OCI-LY7 (cell line): ENCODE measurements at regions not wholly inside any gene's neighbourhood (a gene's known extent, or its start where the extent isn't known, plus 50 kb on each side); places are given as distances from the start of the nearest gene placed in this dataset.

Source experiments
- BruUV-seq: library from RNA; stranded (reverse); fragments of 400-500 nt; replicated peaks from 2 replicates; lab custom pipeline; 2021; lab: Mats Ljungman, UMichigan
- CTCF ChIA-PET: fragments of 300-600 bp; sonication (Branson Sonifier 250); formaldehyde crosslinking; loops from one replicate; lab custom pipeline; 2022; ENCODE audit warnings: antibody characterized with exemption; ENCODE audit not compliant: unreplicated experiment; lab: Charles Lee
- POLR2A ChIA-PET: fragments of 300-600 bp; sonication (Branson Sonifier 250); formaldehyde crosslinking; loops from one replicate; lab custom pipeline; 2022; ENCODE audit warnings: antibody characterized with exemption; lab: Charles Lee
- DNase-seq: peaks from one replicate; pipeline ENCODE4 v3.0.0-alpha.2; 2015; ENCODE audit warnings: low spot score
- H2AFZ ChIP-seq: fragments of 200-600 bp; sonication (generic), shearing (Covaris generic); 2 replicates; pipeline ENCODE4 v1.6.1; 2014; ENCODE audit warnings: mild to moderate bottlenecking, antibody characterized with exemption, low read length, moderate library complexity
- H3K27ac ChIP-seq: fragments of 200-600 bp; sonication (generic); 2 replicates; pipeline ENCODE4 v1.5.1; 2014; ENCODE audit warnings: mixed run types, low read depth, mild to moderate bottlenecking, moderate library complexity, low read length, inconsistent platforms; ENCODE audit not compliant: poor library complexity, severe bottlenecking
- H3K36me3 ChIP-seq: fragments of 200-600 bp; sonication (generic); 2 replicates; pipeline ENCODE4 v1.6.1; 2014; ENCODE audit warnings: mild to moderate bottlenecking, antibody characterized with exemption, low read length, moderate library complexity, mixed read lengths; ENCODE audit not compliant: insufficient read depth
- H3K4me1 ChIP-seq: fragments of 200-600 bp; sonication (generic); 2 replicates; pipeline ENCODE4 v1.5.1; 2014; ENCODE audit warnings: mild to moderate bottlenecking, low read length; ENCODE audit not compliant: insufficient read depth, poor library complexity, severe bottlenecking
- H3K4me2 ChIP-seq: fragments of 200-600 bp; sonication (generic); 2 replicates; pipeline ENCODE4 v1.6.1; 2014; ENCODE audit warnings: mild to moderate bottlenecking, low read length
- H3K4me3 ChIP-seq: fragments of 200-600 bp; sonication (generic); 2 replicates; pipeline ENCODE4 v1.5.1; 2014; ENCODE audit warnings: mild to moderate bottlenecking, low read depth, low read length; ENCODE audit not compliant: poor library complexity, severe bottlenecking
- H3K79me2 ChIP-seq: fragments of 200-600 bp; sonication (generic); 2 replicates; pipeline ENCODE4 v1.6.1; 2016; ENCODE audit warnings: low read depth, mild to moderate bottlenecking, low read length, moderate library complexity, mixed read lengths; ENCODE audit not compliant: insufficient read depth
- H3K9me2 ChIP-seq: fragments of 200-600 bp; sonication (generic); 2 replicates; pipeline ENCODE4 v1.6.1; 2016; ENCODE audit warnings: mild to moderate bottlenecking, low read length, mixed read lengths; ENCODE audit not compliant: insufficient read depth
- H3K9me3 ChIP-seq: fragments of 200-600 bp; sonication (generic); 2 replicates; pipeline ENCODE4 v1.6.1; 2014; ENCODE audit warnings: mild to moderate bottlenecking, mixed run types, low read length, mixed read lengths
- H4K20me1 ChIP-seq: fragments of 200-600 bp; sonication (generic); 2 replicates; pipeline ENCODE4 v1.6.1; 2014; ENCODE audit warnings: mild to moderate bottlenecking, antibody characterized with exemption, low read length, moderate library complexity, mixed read lengths; ENCODE audit not compliant: insufficient read depth
- CTCF ChIP-seq: fragments of 200-600 bp; sonication (generic); conservative IDR thresholded peaks from 2 replicates; pipeline ENCODE4 v1.5.1; 2014; ENCODE audit warnings: mild to moderate bottlenecking, antibody characterized with exemption, low read length, moderate library complexity, mixed read lengths
- EZH2phosphoT487 ChIP-seq: fragments of 200-600 bp; sonication (generic); IDR thresholded peaks from 2 replicates; pipeline ENCODE4 v1.6.1; 2018; ENCODE audit warnings: low read depth, borderline replicate concordance, mild to moderate bottlenecking, mixed run types, antibody characterized with exemption, low read length, moderate library complexity, mixed read lengths
- intact Hi-C: fragments of 100-400 bp; cut with micrococcal nuclease; formaldehyde crosslinking; loops from one replicate; pipeline ENCODE4 v1.10.0; 2022; ENCODE audit not compliant: unreplicated experiment

- TF ChIP-seq CTCF (no peak), EZH2phosphoT487 (no peak)
- no TSS peak for BruUV-seq
- CTCF ChIA-PET = no interaction called here
These were observed 480.4 kb upstream of the COX7C start for GRCh38 chr5:86137297-86137696.

GRCh38 chr5:86143837-86144236, 473.9 kb upstream of the COX7C start:
- intact Hi-C loops = no loop called here
- H3K4me1 ChIP-seq = no peaks in the 10 kb centered on the region
- no TSS peak for BruUV-seq

More at GRCh38 chr5:86137297-86137696, 480.4 kb upstream of the COX7C start:
- POLR2A ChIA-PET = no interaction called here
- H3K79me2 ChIP-seq = no peaks in the 10 kb centered on the region
- H3K4me1 ChIP-seq = no peaks in the 10 kb centered on the region
- H3K9me2 ChIP-seq = no peaks in the 10 kb centered on the region
- no peaks in the 10 kb centered on the region for H3K36me3 ChIP-seq
- no peak for DNase-seq
- no peaks in the 10 kb centered on the region for H4K20me1 ChIP-seq
- H2AFZ ChIP-seq = no peak overlapping the region
- no peak overlapping the region for H3K4me2 ChIP-seq
- intact Hi-C loops = no loop called here
- no peak overlapping the region for H3K27ac ChIP-seq
- no peak overlapping the region for H3K4me3 ChIP-seq
- no peaks in the 10 kb centered on the region for H3K9me3 ChIP-seq

More at GRCh38 chr5:86143837-86144236, 473.9 kb upstream of the COX7C start:
- Histone ChIP-seq H3K9me3 (no peaks in the 10 kb centered on the region), H3K27ac (no peak overlapping the region), H4K20me1 (no peaks in the 10 kb centered on the region), H3K36me3 (no peaks in the 10 kb centered on the region), H3K4me3 (no peak overlapping the region), H2AFZ (no peak overlapping the region), H3K4me2 (no peak overlapping the region), H3K79me2 (no peaks in the 10 kb centered on the region), H3K9me2 (no peaks in the 10 kb centered on the region)
- POLR2A ChIA-PET = no interaction called here
- TF ChIP-seq CTCF (no peak), EZH2phosphoT487 (no peak)
- DNase-seq = no peak
- CTCF ChIA-PET = no interaction called here
